T-cell (primary cell): ENCODE measurements at regions not wholly inside any gene's neighbourhood (a gene's known extent, or its start where the extent isn't known, plus 50 kb on each side); places are given as distances from the start of the nearest gene placed in this dataset.

Experiments
- ATAC-seq, 4 experiments: fragments of 200-7000 bp in 3 of 4; fragments of 150-1000 bp in 1 of 4; cut with Tn5 transposase; replicated peaks in 1 of 4; 1 replicate in 3 of 4; 2 replicates in 1 of 4; pipeline ENCODE4 v1.10.0; 2021; ENCODE audit warnings: moderate library complexity in 3 of 4, mild to moderate bottlenecking in 2 of 4, moderate number of reproducible peaks in 1 of 4
- CTCF ChIA-PET, 2 donors: fragments of 300-600 bp; sonication (Branson Sonifier 250); formaldehyde crosslinking; loops; one replicate each; lab custom pipeline; 2022; ENCODE audit warnings: antibody characterized with exemption in 2 of 2; lab: Charles Lee
- POLR2A ChIA-PET, 2 donors: fragments of 300-600 bp; sonication (Branson Sonifier 250); formaldehyde crosslinking; loops; one replicate each; lab custom pipeline; 2022; ENCODE audit warnings: antibody characterized with exemption in 2 of 2; lab: Charles Lee
- DNase-seq, 35 experiments: peaks; one replicate each; pipeline versions ENCODE4 v3.0.0 to v3.0.0-alpha.2; 2013 to 2023
- H3K27ac ChIP-seq: one replicate; pipeline ENCODE4 v1.5.1; 2013; ENCODE audit warnings: low read length
- H3K27me3 ChIP-seq, 2 experiments: replicated peaks in 1 of 2; 1 replicate in 1 of 2; 2 replicates in 1 of 2; pipeline versions ENCODE4 v1.6.1 to v1.7.0; 2013; ENCODE audit warnings: low read length in 1 of 2, mixed read lengths in 1 of 2; ENCODE audit not compliant: control insufficient read depth in 2 of 2, insufficient read depth in 2 of 2; ENCODE audit errors: extremely low read depth in 1 of 2
- H3K36me3 ChIP-seq, 2 donors: 1 replicate in 1 of 2; 2 replicates in 1 of 2; pipeline versions ENCODE4 v1.6.1 to v1.7.0; 2013; ENCODE audit warnings: low read length in 1 of 2; ENCODE audit not compliant: control insufficient read depth in 2 of 2, insufficient read depth in 1 of 2; ENCODE audit errors: extremely low read depth in 1 of 2
- H3K4me1 ChIP-seq, 2 experiments: 1 replicate in 1 of 2; 2 replicates in 1 of 2; pipeline versions ENCODE4 v1.6.1 to v1.7.0; 2013; ENCODE audit warnings: low read length in 2 of 2, mixed read lengths in 1 of 2; ENCODE audit not compliant: insufficient read depth in 2 of 2, control insufficient read depth in 1 of 2; ENCODE audit errors: extremely low read depth in 1 of 2
- H3K4me3 ChIP-seq, 2 donors: 1 replicate in 1 of 2; 2 replicates in 1 of 2; pipeline versions ENCODE4 v1.5.1 to v1.7.0; 2013; ENCODE audit warnings: mild to moderate bottlenecking in 2 of 2, low read length in 1 of 2, moderate library complexity in 1 of 2; ENCODE audit not compliant: control insufficient read depth in 1 of 2; ENCODE audit errors: extremely low read depth in 1 of 2
- H3K9me3 ChIP-seq: 2 replicates; pipeline ENCODE4 v1.7.0; 2013
- H3K27ac Mint-ChIP-seq, 2 donors: one replicate each; pipeline ENCODE4 v1.8.0; 2020 to 2021; ENCODE audit warnings: mild to moderate bottlenecking in 2 of 2, mixed read lengths in 2 of 2
- H3K27me3 Mint-ChIP-seq, 2 donors: one replicate each; pipeline ENCODE4 v1.8.0; 2021 to 2022; ENCODE audit warnings: mixed read lengths in 2 of 2
- H3K36me3 Mint-ChIP-seq: one replicate; pipeline ENCODE4 v1.8.0; 2021; ENCODE audit warnings: mixed read lengths
- H3K4me1 Mint-ChIP-seq, 3 donors: one replicate each; pipeline ENCODE4 v1.8.0; 2020 to 2022; ENCODE audit warnings: mixed read lengths in 3 of 3, mild to moderate bottlenecking in 1 of 3
- H3K4me3 Mint-ChIP-seq, 3 donors: one replicate each; pipeline ENCODE4 v1.8.0; 2020 to 2022; ENCODE audit warnings: mild to moderate bottlenecking in 3 of 3, mixed read lengths in 3 of 3, moderate library complexity in 3 of 3
- H3K9me3 Mint-ChIP-seq, 3 donors: one replicate each; pipeline ENCODE4 v1.8.0; 2020 to 2022; ENCODE audit warnings: mixed read lengths in 3 of 3
- WGBS: methylation state at CpG from one replicate; pipeline ENCODE4 v1.1.5; 2013; ENCODE audit warnings: missing lambda C conversion rate; ENCODE audit not compliant: insufficient coverage; 5-methylcytosine and 5-hydroxymethylcytosine counted together

- Histone ChIP-seq H3K4me1 (no peaks in the 10 kb centered on the region), H3K9me3 (peaks cover 3% of the 10 kb centered on the region), H3K27me3 (no peaks in the 10 kb centered on the region), H3K4me3 (no peak overlapping the region), H3K36me3 (no peaks in the 10 kb centered on the region), H3K27ac (no peak overlapping the region)
- DNase-seq (no peak), ATAC-seq (no peak)
- no peaks in the 10 kb centered on the region for H3K4me1 Mint-ChIP-seq
- H3K4me3 Mint-ChIP-seq: no peak overlapping the region
- ChIA-PET POLR2A (interaction anchor here in 1 of 2 donors (0.6 kb wide), 1 partner anchor 18 kb away, joined by 7 read pairs; no protein-coding TSS in a partner anchor), CTCF (no interaction called here)
- H3K27ac Mint-ChIP-seq: no peak overlapping the region
- H3K9me3 Mint-ChIP-seq: peaks cover 0 to 13% (median 0%) of the 10 kb centered on the region in 3 donors
- 57% methylated on average over 1 of the region's 1 CpG for WGBS
- no peaks in the 10 kb centered on the region for H3K36me3 Mint-ChIP-seq
- no peaks in the 10 kb centered on the region for H3K27me3 Mint-ChIP-seq
These were observed 491.9 kb upstream of the TOM1L1 start for GRCh38 chr17:54408731-54409130.

- H3K27ac Mint-ChIP-seq: no peak overlapping the region
- no peaks in the 10 kb centered on the region for H3K36me3 ChIP-seq
- POLR2A ChIA-PET: interaction anchor here in 1 of 2 donors (0.5 kb wide), 1 partner anchor 1041 kb away, joined by 3 read pairs; no protein-coding TSS in a partner anchor
- ATAC-seq: no peak
- no peaks in the 10 kb centered on the region for H3K27me3 ChIP-seq
- no peaks in the 10 kb centered on the region for H3K9me3 ChIP-seq
- H3K36me3 Mint-ChIP-seq: no peaks in the 10 kb centered on the region
- H3K4me1 ChIP-seq: no peaks in the 10 kb centered on the region
- H3K4me3 Mint-ChIP-seq: no peak overlapping the region
- H3K4me3 ChIP-seq: no peak overlapping the region
- peaks cover 6 to 19% (median 12%) of the 10 kb centered on the region in 3 donors for H3K9me3 Mint-ChIP-seq
- H3K27me3 Mint-ChIP-seq: no peaks in the 10 kb centered on the region
- H3K27ac ChIP-seq: no peak overlapping the region
- H3K4me1 Mint-ChIP-seq: no peaks in the 10 kb centered on the region
- CTCF ChIA-PET: no interaction called here
- DNase-seq: no peak
These were observed 482.2 kb upstream of the TOM1L1 start for GRCh38 chr17:54418467-54418866.

- H3K4me3 Mint-ChIP-seq: no peak overlapping the region
- no CpG with 5 or more reads among the region's 3 CpGs for WGBS
- H3K36me3 ChIP-seq: no peaks in the 10 kb centered on the region
- CTCF ChIA-PET: no interaction called here
- no peaks in the 10 kb centered on the region for H3K27me3 ChIP-seq
- no peaks in the 10 kb centered on the region for H3K4me1 Mint-ChIP-seq
- POLR2A ChIA-PET: no interaction called here
- H3K27ac Mint-ChIP-seq: no peak overlapping the region
- no peak for DNase-seq
- ATAC-seq: no peak
- H3K36me3 Mint-ChIP-seq: no peaks in the 10 kb centered on the region
- no peak overlapping the region for H3K4me3 ChIP-seq
- H3K4me1 ChIP-seq: no peaks in the 10 kb centered on the region
- H3K9me3 Mint-ChIP-seq: peaks cover 10 to 16% (median 16%) of the 10 kb centered on the region in 3 donors
- H3K27ac ChIP-seq: no peak overlapping the region
- H3K9me3 ChIP-seq: no peaks in the 10 kb centered on the region
- H3K27me3 Mint-ChIP-seq: no peaks in the 10 kb centered on the region
These were observed 475.0 kb upstream of the TOM1L1 start for GRCh38 chr17:54425671-54426070.

GRCh38 chr17:54426296-54426886 is 474.3 kb upstream of the TOM1L1 start:
- no peaks in the 10 kb centered on the region for H3K36me3 Mint-ChIP-seq
- DNase-seq: no peak
- Histone ChIP-seq H3K4me1 (no peaks in the 10 kb centered on the region), H3K36me3 (no peaks in the 10 kb centered on the region), H3K27me3 (no peaks in the 10 kb centered on the region), H3K27ac (no peak overlapping the region), H3K9me3 (no peaks in the 10 kb centered on the region), H3K4me3 (no peak overlapping the region)
- POLR2A ChIA-PET: interaction anchor here in 1 of 2 donors (0.7 kb wide), 1 partner anchor 17 kb away, joined by 7 read pairs; no protein-coding TSS in a partner anchor
- H3K4me3 Mint-ChIP-seq: no peak overlapping the region
- H3K27me3 Mint-ChIP-seq: no peaks in the 10 kb centered on the region
- no peak overlapping the region for H3K27ac Mint-ChIP-seq
- CTCF ChIA-PET: no interaction called here
- no peaks in the 10 kb centered on the region for H3K4me1 Mint-ChIP-seq
- peaks cover 5 to 14% (median 11%) of the 10 kb centered on the region in 3 donors for H3K9me3 Mint-ChIP-seq
- no CpG with 5 or more reads among the region's 1 CpG for WGBS
- ATAC-seq: no peak

- CTCF ChIA-PET: no interaction called here
These were observed 464.7 kb upstream of the TOM1L1 start for GRCh38 chr17:54435966-54436365.

GRCh38 chr17:54439816-54440215 is 460.8 kb upstream of the TOM1L1 start:
- ChIA-PET POLR2A (no interaction called here), CTCF (no interaction called here)
- no peaks in the 10 kb centered on the region for H3K36me3 Mint-ChIP-seq
- H3K27me3 ChIP-seq: no peaks in the 10 kb centered on the region
- no peak overlapping the region for H3K4me3 Mint-ChIP-seq
- H3K4me1 Mint-ChIP-seq: no peaks in the 10 kb centered on the region
- H3K27ac Mint-ChIP-seq: no peak overlapping the region
- DNase-seq: no peak
- no peaks in the 10 kb centered on the region for H3K36me3 ChIP-seq
- H3K9me3 ChIP-seq: peaks cover 3% of the 10 kb centered on the region
- 83% methylated on average over 5 of the region's 7 CpGs for WGBS
- no peak for ATAC-seq
- H3K27ac ChIP-seq: no peak overlapping the region
- H3K27me3 Mint-ChIP-seq: no peaks in the 10 kb centered on the region
- no peaks in the 10 kb centered on the region for H3K4me1 ChIP-seq
- peaks cover 7 to 16% (median 8%) of the 10 kb centered on the region in 3 donors for H3K9me3 Mint-ChIP-seq
- H3K4me3 ChIP-seq: no peak overlapping the region

More at GRCh38 chr17:54435966-54436365, 464.7 kb upstream of the TOM1L1 start:
- H3K27me3 ChIP-seq: no peaks in the 10 kb centered on the region
- H3K36me3 ChIP-seq: no peaks in the 10 kb centered on the region
- 69% methylated on average over 6 of the region's 10 CpGs for WGBS
- Mint-ChIP-seq H3K27me3 (no peaks in the 10 kb centered on the region), H3K9me3 (peaks cover 7 to 16% (median 8%) of the 10 kb centered on the region in 3 donors), H3K4me3 (no peak overlapping the region), H3K27ac (no peak overlapping the region), H3K36me3 (no peaks in the 10 kb centered on the region), H3K4me1 (no peaks in the 10 kb centered on the region)
- ATAC-seq (no peak), DNase-seq (no peak)
- H3K9me3 ChIP-seq: no peaks in the 10 kb centered on the region
- no peak overlapping the region for H3K4me3 ChIP-seq
- H3K27ac ChIP-seq: no peak overlapping the region
- POLR2A ChIA-PET: no interaction called here
- H3K4me1 ChIP-seq: no peaks in the 10 kb centered on the region
